H1 (cell line): ENCODE measurements at regions not wholly inside any gene's neighbourhood (a gene's known extent, or its start where the extent isn't known, plus 50 kb on each side); places are given as distances from the start of the nearest gene placed in this dataset.

Experiments
- CTCF ChIA-PET: fragments of 300-600 bp; sonication (Branson Sonifier 250); formaldehyde crosslinking; loops from one replicate; lab custom pipeline; 2021; ENCODE audit not compliant: partially characterized antibody; lab: Charles Lee
- POLR2A ChIA-PET: fragments of 300-600 bp; sonication (Branson Sonifier 250); formaldehyde crosslinking; loops from one replicate; lab custom pipeline; 2021; ENCODE audit warnings: inconsistent platforms; ENCODE audit not compliant: partially characterized antibody; lab: Charles Lee
- DNase-seq, 2 experiments: peaks; one replicate each; pipeline versions ENCODE4 v3.0.0 to v3.0.0-alpha.2; 2010 to 2022; ENCODE audit warnings: low spot score in 2 of 2, low read depth in 1 of 2, mixed read lengths in 1 of 2
- FAIRE-seq: peaks from 2 replicates; lab custom pipeline; 2011; peaks lifted over from hg19 to GRCh38; lab: Jason Lieb, UNC
- H2AFZ ChIP-seq: 2 replicates; pipeline ENCODE4 v1.8.1; 2012; ENCODE audit warnings: low read length, inconsistent platforms
- H2AK5ac ChIP-seq: 2 replicates; pipeline ENCODE4 v1.6.1; 2013; ENCODE audit warnings: low read depth, low read length
- H2BK120ac ChIP-seq: replicated peaks from 2 replicates; pipeline ENCODE3; 2013; ENCODE audit warnings: low read depth, low read length, inconsistent platforms
- H2BK12ac ChIP-seq: 2 replicates; pipeline ENCODE4 v1.6.1; 2013; ENCODE audit warnings: low read depth, low read length
- H2BK15ac ChIP-seq: 2 replicates; pipeline ENCODE4 v1.6.1; 2013; ENCODE audit warnings: low read length
- H2BK20ac ChIP-seq: 2 replicates; pipeline ENCODE4 v1.6.1; 2013; ENCODE audit warnings: low read length
- H2BK5ac ChIP-seq: 2 replicates; pipeline ENCODE4 v1.6.1; 2013; ENCODE audit warnings: low read depth, low read length
- H3K14ac ChIP-seq: 2 replicates; pipeline ENCODE4 v1.6.1; 2013; ENCODE audit warnings: inconsistent platforms; ENCODE audit not compliant: insufficient read length
- H3K18ac ChIP-seq: 2 replicates; pipeline ENCODE4 v1.6.1; 2013; ENCODE audit warnings: low read length; ENCODE audit errors: extremely low read depth
- H3K23ac ChIP-seq: 2 replicates; pipeline ENCODE4 v1.6.1; 2013; ENCODE audit warnings: inconsistent platforms; ENCODE audit not compliant: insufficient read length
- H3K23me2 ChIP-seq: 2 replicates; pipeline ENCODE4 v1.6.1; 2013; ENCODE audit warnings: low read depth, low read length
- H3K27ac ChIP-seq: 2 replicates; pipeline ENCODE4 v1.6.1; 2011; ENCODE audit warnings: low read depth, low read length, inconsistent platforms
- H3K27me3 ChIP-seq, 4 experiments: replicated peaks in 1 of 4; 1 replicate in 1 of 4; 2 replicates in 3 of 4; pipeline versions ENCODE4 v1.6.1 to v1.8.1; 2011 to 2013; ENCODE audit warnings: low read length in 3 of 4, mild to moderate bottlenecking in 3 of 4, inconsistent platforms in 2 of 4, mixed read lengths in 2 of 4, moderate library complexity in 1 of 4; ENCODE audit not compliant: control insufficient read depth in 3 of 4, insufficient read depth in 3 of 4; ENCODE audit errors: extremely low read depth in 1 of 4
- H3K36me3 ChIP-seq, 4 experiments: 2 replicates each; pipeline versions ENCODE4 v1.6.1 to v1.8.1; 2011 to 2013; ENCODE audit warnings: mild to moderate bottlenecking in 4 of 4, low read length in 3 of 4, moderate library complexity in 2 of 4, control low read depth in 1 of 4, inconsistent platforms in 1 of 4; ENCODE audit not compliant: insufficient read depth in 4 of 4, control insufficient read depth in 2 of 4
- H3K4ac ChIP-seq: replicated peaks from 2 replicates; pipeline ENCODE3; 2013; ENCODE audit warnings: low read length, low read depth, mixed read lengths, inconsistent platforms; ENCODE audit not compliant: insufficient read length
- H3K4me1 ChIP-seq, 4 experiments: replicated peaks in 1 of 4; 1 replicate in 1 of 4; 2 replicates in 3 of 4; pipeline versions ENCODE4 v1.6.1 to v1.8.1; 2011 to 2013; ENCODE audit warnings: low read length in 3 of 4, inconsistent platforms in 2 of 4, mixed read lengths in 1 of 4; ENCODE audit not compliant: insufficient read depth in 4 of 4, control insufficient read depth in 3 of 4
- H3K4me2 ChIP-seq, 2 experiments: 2 replicates each; pipeline versions ENCODE4 v1.6.1 to v1.8.1; 2011 to 2013; ENCODE audit warnings: low read depth in 2 of 2, low read length in 2 of 2, control low read depth in 1 of 2, inconsistent platforms in 1 of 2, mild to moderate bottlenecking in 1 of 2; ENCODE audit not compliant: insufficient read depth in 1 of 2
- H3K4me3 ChIP-seq, 4 experiments: fragments of 200-600, 300-600 bp in 1 of 4; sonication (generic), shearing (Covaris generic), sonication (Bioruptor Twin) in 1 of 4; 2 replicates each; pipeline versions ENCODE4 v1.5.1 to v1.8.1; 2011 to 2016; ENCODE audit warnings: low read length in 4 of 4, low read depth in 3 of 4, control low read depth in 2 of 4, inconsistent platforms in 2 of 4, mild to moderate bottlenecking in 2 of 4, mixed read lengths in 1 of 4, moderate library complexity in 1 of 4; ENCODE audit not compliant: insufficient read depth in 2 of 4; ENCODE audit errors: extremely low read depth in 1 of 4
- H3K56ac ChIP-seq: replicated peaks from 2 replicates; pipeline ENCODE3; 2013; ENCODE audit warnings: low read depth, mild to moderate bottlenecking, mixed read lengths, low read length, inconsistent platforms; ENCODE audit not compliant: insufficient read length
- H3K79me1 ChIP-seq: 2 replicates; pipeline ENCODE4 v1.6.1; 2013; ENCODE audit warnings: low read depth, low read length, control low read depth
- H3K79me2 ChIP-seq, 2 experiments: 2 replicates each; pipeline versions ENCODE4 v1.6.1 to v1.8.1; 2012 to 2013; ENCODE audit warnings: low read length in 2 of 2, mild to moderate bottlenecking in 2 of 2, inconsistent platforms in 1 of 2; ENCODE audit not compliant: insufficient read depth in 2 of 2, control insufficient read depth in 1 of 2
- H3K9ac ChIP-seq, 4 experiments: replicated peaks in 1 of 4; 1 replicate in 1 of 4; 2 replicates in 3 of 4; pipeline versions ENCODE4 v1.6.1 to v1.8.1; 2011 to 2013; ENCODE audit warnings: low read depth in 3 of 4, low read length in 3 of 4, control low read depth in 2 of 4, mild to moderate bottlenecking in 2 of 4, moderate library complexity in 2 of 4, inconsistent platforms in 1 of 4; ENCODE audit errors: extremely low read depth in 1 of 4
- H3K9me3 ChIP-seq, 2 experiments: 2 replicates each; pipeline versions ENCODE4 v1.6.1 to v1.8.1; 2012 to 2013; ENCODE audit warnings: mild to moderate bottlenecking in 2 of 2, moderate library complexity in 2 of 2, control low read depth in 1 of 2, inconsistent platforms in 1 of 2, low read depth in 1 of 2, low read length in 1 of 2, mixed read lengths in 1 of 2; ENCODE audit not compliant: insufficient read depth in 2 of 2
- H4K20me1 ChIP-seq, 2 experiments: replicated peaks in 1 of 2; 2 replicates each; pipeline versions ENCODE3 to v1.8.1; 2011 to 2013; ENCODE audit warnings: inconsistent platforms in 2 of 2, low read length in 2 of 2, mild to moderate bottlenecking in 1 of 2; ENCODE audit not compliant: insufficient read depth in 2 of 2, control insufficient read depth in 1 of 2
- H4K5ac ChIP-seq: 2 replicates; pipeline ENCODE4 v1.6.1; 2013; ENCODE audit warnings: low read length, low read depth, mixed read lengths, inconsistent platforms; ENCODE audit not compliant: insufficient read length
- H4K8ac ChIP-seq: 2 replicates; pipeline ENCODE4 v1.8.0; 2013; ENCODE audit warnings: mild to moderate bottlenecking, moderate library complexity, low read length, inconsistent platforms; ENCODE audit not compliant: insufficient read depth; ENCODE audit errors: extremely low read depth
- H4K91ac ChIP-seq: replicated peaks from 2 replicates; pipeline ENCODE3; 2013; ENCODE audit warnings: low read length, mixed read lengths, inconsistent platforms; ENCODE audit not compliant: insufficient read length
- BRCA1 ChIP-seq: IDR thresholded peaks from 2 replicates; pipeline ENCODE4 v1.6.1; 2012; ENCODE audit warnings: low read depth, low read length, improper control_type of control experiment
- CHD2 ChIP-seq: IDR thresholded peaks from 2 replicates; pipeline ENCODE4 v1.6.1; 2012; ENCODE audit warnings: low read length, improper control_type of control experiment
- CTCF ChIP-seq, 3 experiments: IDR thresholded peaks; 1 replicate in 2 of 3; 2 replicates in 1 of 3; pipeline versions ENCODE4 v1.5.1 to v1.6.1; 2011; ENCODE audit warnings: low read length in 3 of 3, mild to moderate bottlenecking in 3 of 3, inconsistent platforms in 2 of 3, low read depth in 1 of 3, moderate library complexity in 1 of 3; ENCODE audit not compliant: insufficient read depth in 1 of 3; ENCODE audit errors: control extremely low read depth in 1 of 3
- GTF2F1 ChIP-seq: IDR thresholded peaks from 2 replicates; pipeline ENCODE4 v1.6.1; 2012; ENCODE audit warnings: low read depth, low read length, improper control_type of control experiment, borderline replicate concordance
- HDAC6 ChIP-seq: IDR thresholded peaks from one replicate; pipeline ENCODE4 v1.7.1; 2012; ENCODE audit warnings: low read depth, mild to moderate bottlenecking, inconsistent platforms, low read length, moderate library complexity
- JUN ChIP-seq: IDR thresholded peaks from 2 replicates; pipeline ENCODE4 v1.6.1; 2011; ENCODE audit warnings: low read depth, mild to moderate bottlenecking, improper control_type of control experiment, low read length
- KDM1A ChIP-seq: fragments of 200-600, 300-600 bp; sonication (generic); IDR thresholded peaks from 2 replicates; pipeline ENCODE4 v1.7.1; 2016; ENCODE audit warnings: mild to moderate bottlenecking, low read length, borderline replicate concordance
- NANOG ChIP-seq: IDR thresholded peaks from 2 replicates; pipeline ENCODE4 v1.6.1; 2011; ENCODE audit warnings: low read length, low read depth, mild to moderate bottlenecking, inconsistent platforms; ENCODE audit not compliant: insufficient read depth, poor library complexity, severe bottlenecking
- POLR2AphosphoS5 ChIP-seq: IDR thresholded peaks from 2 replicates; pipeline ENCODE4 v1.6.1; 2011; ENCODE audit warnings: low read depth, low read length
- RNF2 ChIP-seq: fragments of 200-900, 300-1000 bp; sonication (generic); IDR thresholded peaks from 2 replicates; pipeline ENCODE4 v1.7.1; 2016; ENCODE audit warnings: borderline replicate concordance, low read depth, mild to moderate bottlenecking, antibody characterized with exemption, low read length; ENCODE audit not compliant: poor library complexity, severe bottlenecking; ENCODE audit errors: missing control alignments
- SIX5 ChIP-seq: IDR thresholded peaks from 2 replicates; pipeline ENCODE4 v1.6.1; 2011; ENCODE audit warnings: mild to moderate bottlenecking, low read depth, low read length
- SP2 ChIP-seq: IDR thresholded peaks from 2 replicates; pipeline ENCODE4 v1.6.1; 2012; ENCODE audit warnings: mild to moderate bottlenecking, low read length, inconsistent platforms
- TAF1 ChIP-seq: IDR thresholded peaks from 2 replicates; pipeline ENCODE4 v1.6.1; 2011; ENCODE audit warnings: mild to moderate bottlenecking, low read depth, low read length
- TAF7 ChIP-seq: optimal IDR thresholded peaks from 2 replicates; pipeline ENCODE3; 2011; ENCODE audit warnings: low read depth, mild to moderate bottlenecking, inconsistent platforms, low read length, moderate library complexity, borderline replicate concordance

- Histone ChIP-seq H2AK5ac (no peak overlapping the region), H3K79me1 (no peaks in the 10 kb centered on the region), H4K5ac (no peak overlapping the region), H3K4me3 (no peak overlapping the region), H3K23ac (no peak overlapping the region), H2BK5ac (no peak overlapping the region), H3K18ac (no peak overlapping the region), H3K4me2 (no peak overlapping the region), H2BK12ac (no peak overlapping the region), H3K27ac (no peak overlapping the region), H3K4me1 (no peaks in the 10 kb centered on the region), H2BK20ac (no peak overlapping the region), H3K56ac (no peak overlapping the region), H3K14ac (no peak overlapping the region), H3K27me3 (no peaks in the 10 kb centered on the region), H3K36me3 (no peaks in the 10 kb centered on the region), H3K79me2 (no peaks in the 10 kb centered on the region), H4K8ac (no peak overlapping the region), H4K20me1 (no peaks in the 10 kb centered on the region), H4K91ac (no peak overlapping the region), H2AFZ (no peak overlapping the region), H3K4ac (no peak overlapping the region), H3K9ac (no peak overlapping the region), H3K23me2 (no peaks in the 10 kb centered on the region), H2BK120ac (no peak overlapping the region), H2BK15ac (no peak overlapping the region), H3K9me3 (0 out of 4 replicates have a peak, but pooled peaks cover 0 to under 1% of the 10 kb centered on the region in 2 experiments)
- CTCF ChIA-PET, result no interaction called here
- DNase-seq (no peak), FAIRE-seq (no peak)
- POLR2A ChIA-PET, result no interaction called here
- no peak for TF ChIP-seq SIX5
- no peak for TF ChIP-seq CHD2
- TF ChIP-seq TAF7, result no peak
- no peak for TF ChIP-seq RNF2
- no peak for TF ChIP-seq GTF2F1
- TF ChIP-seq POLR2AphosphoS5, result no peak
- TF ChIP-seq JUN, result no peak
- no peak for TF ChIP-seq HDAC6
- TF ChIP-seq CTCF (IDR thresholded peaks at IDR 0.05; ENCODE audit: control extremely low read depth in 1 of 3, insufficient read depth in 1 of 3, low read depth in 1 of 3, low read length in 3 of 3), result no peak
- no peak for TF ChIP-seq SP2
- no peak for TF ChIP-seq KDM1A
- no peak for TF ChIP-seq BRCA1
- TF ChIP-seq NANOG, result no peak
- no peak for TF ChIP-seq TAF1
Observed at GRCh38 chr3:165617134-165617533, 220.1 kb downstream of the BCHE start.
